Liver (tissue), 7 donors: ENCODE measurements at regions not wholly inside any gene's neighbourhood (a gene's known extent, or its start where the extent isn't known, plus 50 kb on each side); places are given as distances from the start of the nearest gene placed in this dataset.

Experiments
- DNase-seq: peaks from one replicate; pipeline ENCODE4 v3.0.0-alpha.2; 2017; ENCODE audit warnings: low spot score
- H3K27ac ChIP-seq, 2 donors: one replicate each; pipeline ENCODE4 v1.7.0; 2013; ENCODE audit warnings: inconsistent platforms in 2 of 2, low read length in 2 of 2, control low read depth in 1 of 2, low read depth in 1 of 2, mild to moderate bottlenecking in 1 of 2
- H3K27me3 ChIP-seq, 4 donors: one replicate each; pipeline versions ENCODE4 v1.6.1 to v1.7.0; 2013; ENCODE audit warnings: low read length in 3 of 4, inconsistent platforms in 1 of 4, mild to moderate bottlenecking in 1 of 4, moderate library complexity in 1 of 4; ENCODE audit not compliant: control insufficient read depth in 4 of 4, insufficient read depth in 4 of 4
- H3K36me3 ChIP-seq, 4 donors: one replicate each; pipeline versions ENCODE4 v1.6.1 to v1.7.0; 2013; ENCODE audit warnings: low read length in 3 of 4, mild to moderate bottlenecking in 3 of 4, low read depth in 1 of 4, moderate library complexity in 1 of 4; ENCODE audit not compliant: control insufficient read depth in 4 of 4, insufficient read depth in 3 of 4
- H3K4me1 ChIP-seq, 4 donors: one replicate each; pipeline versions ENCODE4 v1.6.1 to v1.7.0; 2013; ENCODE audit warnings: low read length in 3 of 4, mild to moderate bottlenecking in 3 of 4, moderate library complexity in 1 of 4; ENCODE audit not compliant: control insufficient read depth in 4 of 4, insufficient read depth in 4 of 4
- H3K4me3 ChIP-seq, 3 donors: one replicate each; pipeline versions ENCODE4 v1.6.1 to v1.7.0; 2013; ENCODE audit warnings: low read length in 3 of 3, control low read depth in 1 of 3, low read depth in 1 of 3, mild to moderate bottlenecking in 1 of 3
- H3K9ac ChIP-seq, 2 donors: one replicate each; pipeline ENCODE4 v1.7.0; 2013; ENCODE audit warnings: low read length in 2 of 2, mild to moderate bottlenecking in 2 of 2, moderate library complexity in 2 of 2, control low read depth in 1 of 2, low read depth in 1 of 2
- H3K9me3 ChIP-seq, 4 donors: one replicate each; pipeline versions ENCODE4 v1.6.1 to v1.7.0; 2013; ENCODE audit warnings: low read length in 3 of 4; ENCODE audit not compliant: control insufficient read depth in 4 of 4
- ATF3 ChIP-seq: IDR thresholded peaks from 2 replicates; pipeline ENCODE4 v1.6.1; 2016; ENCODE audit warnings: antibody characterized with exemption
- GABPA ChIP-seq, 2 donors: IDR thresholded peaks in 1 of 2; conservative IDR thresholded peaks in 1 of 2; 2 replicates each; pipeline ENCODE4 v1.6.1; 2016; ENCODE audit warnings: antibody characterized with exemption in 2 of 2, mild to moderate bottlenecking in 1 of 2, moderate library complexity in 1 of 2
- HNF4A ChIP-seq, 2 donors: conservative IDR thresholded peaks; 2 replicates each; pipeline ENCODE4 v1.6.1; 2016; ENCODE audit warnings: antibody characterized with exemption in 2 of 2, mild to moderate bottlenecking in 2 of 2
- MAX ChIP-seq: IDR thresholded peaks from 2 replicates; pipeline ENCODE4 v1.6.1; 2016; ENCODE audit warnings: antibody characterized with exemption
- NR2F2 ChIP-seq: IDR thresholded peaks from 2 replicates; pipeline ENCODE4 v1.6.1; 2016; ENCODE audit warnings: antibody characterized with exemption
- RAD21 ChIP-seq, 2 donors: IDR thresholded peaks; 2 replicates each; pipeline ENCODE4 v1.6.1; 2016; ENCODE audit warnings: antibody characterized with exemption in 2 of 2, mild to moderate bottlenecking in 2 of 2
- REST ChIP-seq: IDR thresholded peaks from 2 replicates; pipeline ENCODE4 v1.6.1; 2016; ENCODE audit warnings: antibody characterized with exemption, mild to moderate bottlenecking
- RXRA ChIP-seq, 2 donors: IDR thresholded peaks; 2 replicates each; pipeline ENCODE4 v1.6.1; 2017 to 2018; ENCODE audit warnings: antibody characterized with exemption in 2 of 2, mild to moderate bottlenecking in 1 of 2
- SP1 ChIP-seq: IDR thresholded peaks from 2 replicates; pipeline ENCODE4 v1.6.1; 2018; ENCODE audit warnings: antibody characterized with exemption, mild to moderate bottlenecking
- TAF1 ChIP-seq: conservative IDR thresholded peaks from 2 replicates; pipeline ENCODE4 v1.6.1; 2016; ENCODE audit warnings: antibody characterized with exemption, mild to moderate bottlenecking
- ZBTB33 ChIP-seq: IDR thresholded peaks from 2 replicates; pipeline ENCODE4 v1.6.1; 2016; ENCODE audit warnings: antibody characterized with exemption
- WGBS: extraction: QIAGEN DNeasy Blood & Tissue Kit; methylation state at CpG from one replicate; pipeline ENCODE4 v1.1.7; 2013; 5-methylcytosine and 5-hydroxymethylcytosine counted together
- donor health status: healthy.
- donor health status: healthy.
- donor health status: healthy.
- donor health status: healthy.

GRCh38 chr9:23555851-23556250, 270.2 kb downstream of the ELAVL2 start (continued):
- TF ChIP-seq REST: no peak

- WGBS: 79% methylated on average over 1 of the region's 1 CpG
- TF ChIP-seq RAD21 (IDR thresholded peaks at IDR 0.05): no peak
- TF ChIP-seq NR2F2: no peak
- TF ChIP-seq RXRA (IDR thresholded peaks at IDR 0.05): no peak
- no peak for TF ChIP-seq ATF3
- no peak for TF ChIP-seq ZBTB33
- TF ChIP-seq MAX: no peak
- TF ChIP-seq TAF1: no peak
- TF ChIP-seq GABPA (IDR thresholded peaks at IDR 0.05 in 1 of 2, conservative IDR thresholded peaks at IDR 0.05 in 1 of 2): no peak
- TF ChIP-seq HNF4A (conservative IDR thresholded peaks at IDR 0.05): no peak
Observed at GRCh38 chr9:23556459-23556858, 269.6 kb downstream of the ELAVL2 start.

GRCh38 chr9:23557689-23558088, 268.4 kb downstream of the ELAVL2 start:
- H3K36me3 ChIP-seq: no peaks in the 10 kb centered on the region
- no peak for TF ChIP-seq SP1
- peaks cover 0 to 3% (median 0%) of the 10 kb centered on the region in 4 donors for H3K9me3 ChIP-seq
- H3K4me3 ChIP-seq: no peak overlapping the region
- H3K4me1 ChIP-seq: no peaks in the 10 kb centered on the region
- no peak overlapping the region for H3K9ac ChIP-seq
- H3K27me3 ChIP-seq: no peaks in the 10 kb centered on the region
- no peak overlapping the region for H3K27ac ChIP-seq
- no peak for DNase-seq

More at GRCh38 chr9:23556459-23556858, 269.6 kb downstream of the ELAVL2 start:
- H3K27ac ChIP-seq: no peak overlapping the region
- H3K9me3 ChIP-seq: peaks cover 0 to 3% (median 0%) of the 10 kb centered on the region in 4 donors
- no peak for DNase-seq
- H3K36me3 ChIP-seq: no peaks in the 10 kb centered on the region
- H3K4me1 ChIP-seq: no peaks in the 10 kb centered on the region
- H3K9ac ChIP-seq: no peak overlapping the region
- no peaks in the 10 kb centered on the region for H3K27me3 ChIP-seq
- no peak overlapping the region for H3K4me3 ChIP-seq
